SKM-1 treated with dmso at 0.1 percent for 144 hours (cell line): ENCODE measurements at regions not wholly inside any gene's neighbourhood (a gene's known extent, or its start where the extent isn't known, plus 50 kb on each side); places are given as distances from the start of the nearest gene placed in this dataset.

ENCODE experiments used
- DNase-seq: peaks from one replicate; lab custom pipeline; 2025; ENCODE audit not compliant: unreplicated experiment; lab: John Stamatoyannopoulos, UW

- no peak for DNase-seq
These were observed 220.8 kb downstream of the ZNF621 start for GRCh38 chr3:40745381-40746106.

DNA sequence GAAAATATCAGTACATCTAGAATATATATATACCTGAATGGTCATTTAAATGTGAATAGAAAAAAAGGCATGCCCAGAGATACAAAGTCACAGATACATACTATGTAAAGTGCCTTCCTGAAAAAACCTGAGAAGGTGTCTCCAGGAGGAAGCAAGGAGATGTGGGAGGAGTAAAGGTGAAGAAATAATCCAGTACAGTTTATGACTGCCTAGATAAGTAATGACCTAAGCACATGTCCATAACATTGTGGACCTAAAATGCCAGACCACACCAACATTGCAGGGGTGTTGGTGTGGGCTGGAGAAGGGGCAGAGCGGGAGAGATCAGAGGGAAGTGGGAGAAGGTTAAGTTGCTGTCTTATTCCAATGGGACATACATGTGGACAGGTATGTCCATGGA lies 226.9 kb downstream of the ZNF621 start:
- DNase-seq = no peak

DNA sequence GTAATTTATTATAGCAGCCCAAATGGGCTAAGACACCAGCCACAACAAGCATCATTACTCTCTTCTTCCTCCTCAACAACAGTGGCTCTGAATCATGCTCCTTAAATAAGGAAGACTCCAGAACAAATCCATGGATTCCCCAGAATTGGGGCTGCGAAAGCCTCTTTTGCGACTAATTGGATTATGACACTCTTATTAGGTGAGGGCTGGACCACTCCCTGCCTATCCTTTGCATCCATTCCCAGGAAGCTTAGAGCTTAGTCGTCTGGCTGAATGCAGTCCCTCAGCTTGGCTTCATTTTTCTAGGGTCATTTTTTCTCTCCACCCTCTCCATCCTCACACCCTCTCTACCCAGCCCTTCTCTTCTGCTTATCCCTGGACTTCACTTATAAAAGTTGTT lies 227.7 kb downstream of the ZNF621 start:
- DNase-seq = no peak

DNA sequence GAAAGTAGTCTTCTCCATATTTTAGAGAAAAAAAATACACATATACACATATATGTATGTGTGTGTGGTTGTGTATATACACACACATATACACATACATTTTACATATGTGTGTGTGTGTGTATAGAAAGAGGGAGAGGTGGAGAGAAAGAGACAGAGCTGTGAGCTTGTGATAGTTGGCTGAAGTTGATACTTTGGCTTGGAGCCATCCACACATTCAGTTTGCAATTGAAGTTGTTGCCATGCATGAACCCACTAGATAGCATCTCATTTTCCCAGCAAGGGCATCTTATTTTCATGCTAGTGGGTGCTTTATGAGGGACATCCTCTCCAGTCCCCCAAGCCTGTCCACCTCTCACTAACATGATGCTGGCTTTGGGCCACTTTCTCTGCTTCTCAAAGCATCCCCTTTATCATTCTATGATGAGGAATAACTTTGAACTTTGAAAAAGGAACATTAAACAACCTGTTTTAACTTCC lies 228.6 kb downstream of the ZNF621 start:
- DNase-seq = no peak

- no peak for DNase-seq
These were observed 229.2 kb downstream of the ZNF621 start for GRCh38 chr3:40753951-40754350.

- DNase-seq = no peak
These were observed 230.2 kb downstream of the ZNF621 start for GRCh38 chr3:40754994-40755393.

- no peak for DNase-seq
These were observed 231.7 kb downstream of the ZNF621 start for GRCh38 chr3:40756500-40756899.

DNA sequence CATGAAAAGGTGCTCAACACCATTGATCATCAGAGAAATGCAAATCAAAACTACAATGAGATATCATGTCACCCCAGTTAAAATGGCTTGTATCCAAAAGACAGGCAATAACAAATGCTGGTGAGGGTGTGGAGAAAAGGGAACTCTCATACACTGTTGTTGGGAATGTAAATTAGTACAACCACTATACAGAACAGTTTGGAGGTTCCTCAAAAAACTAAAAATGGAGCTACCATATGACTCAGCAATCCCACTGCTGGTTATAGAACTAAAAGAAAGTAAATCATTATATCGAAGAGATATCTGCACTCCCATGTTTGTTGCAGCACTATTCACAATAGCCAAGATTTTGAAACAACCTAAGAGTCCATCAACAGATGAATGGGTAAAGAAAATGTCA lies 238.0 kb downstream of the ZNF621 start:
- peak; percentile 15 for DNase-seq

GRCh38 chr3:40763807-40764206 lies 239.0 kb downstream of the ZNF621 start:
- no peak for DNase-seq

DNA sequence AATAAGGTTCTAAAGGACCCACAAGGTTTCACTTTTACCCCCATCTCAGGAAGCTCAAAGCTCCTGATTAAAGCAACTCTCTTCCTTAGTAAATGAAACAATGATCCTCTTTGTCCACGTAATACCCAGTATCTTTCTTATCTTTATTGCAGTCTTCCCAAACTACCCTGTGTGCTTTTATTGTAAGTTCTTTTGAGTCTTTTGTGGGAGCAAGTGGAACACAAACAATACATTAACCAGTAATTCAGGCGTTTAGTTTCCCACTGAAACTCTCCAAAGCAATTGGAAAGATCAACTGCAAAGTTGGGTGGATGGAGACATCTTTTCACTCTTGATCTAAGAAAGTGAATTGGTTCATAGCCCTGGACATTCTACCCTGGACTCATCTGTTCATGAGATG lies 240.0 kb downstream of the ZNF621 start:
- no peak for DNase-seq

DNA sequence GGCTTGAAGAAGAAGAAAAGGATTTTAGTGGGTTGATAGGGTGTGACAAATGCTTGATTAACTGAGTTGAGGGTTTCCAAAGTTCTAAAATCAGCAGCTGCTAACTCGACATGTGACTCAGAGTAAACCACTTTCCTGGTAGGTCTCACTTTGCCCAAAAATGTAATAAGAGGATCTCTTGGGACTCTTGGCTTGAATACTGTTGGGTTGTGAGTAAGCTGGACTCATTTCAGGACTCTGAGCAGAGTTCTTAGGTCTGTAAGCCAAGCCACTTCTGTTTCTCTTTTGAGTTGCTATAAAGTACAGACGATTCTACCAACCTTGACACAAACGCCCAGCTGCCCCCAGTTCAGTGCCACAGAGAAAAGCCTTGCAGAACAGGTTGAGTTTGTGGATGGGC lies 241.1 kb downstream of the ZNF621 start:
- DNase-seq = no peak

DNA sequence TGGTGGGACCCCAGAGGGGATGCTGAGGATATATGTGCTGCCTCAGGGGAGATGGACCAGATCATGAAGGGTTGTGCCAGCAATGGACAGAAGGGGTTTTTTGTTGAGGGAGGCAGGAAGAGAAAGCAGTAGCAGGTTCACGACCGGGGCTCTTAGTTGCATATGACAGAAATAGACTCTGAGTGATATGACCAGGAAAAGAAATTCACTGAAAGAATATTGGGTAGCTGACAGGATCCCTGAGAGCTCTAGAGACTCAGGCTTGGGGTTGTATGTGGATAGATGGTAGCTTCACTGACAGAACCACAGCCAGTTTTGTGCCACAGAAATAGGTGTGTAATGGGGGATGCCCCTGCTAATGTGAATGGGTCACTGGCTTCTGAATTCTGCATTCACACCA lies 241.6 kb downstream of the ZNF621 start:
- no peak for DNase-seq

GRCh38 chr3:40768046-40768445 lies 243.3 kb downstream of the ZNF621 start:
- no peak for DNase-seq

GRCh38 chr3:40768536-40768935 lies 243.8 kb downstream of the ZNF621 start:
- no peak for DNase-seq

DNA sequence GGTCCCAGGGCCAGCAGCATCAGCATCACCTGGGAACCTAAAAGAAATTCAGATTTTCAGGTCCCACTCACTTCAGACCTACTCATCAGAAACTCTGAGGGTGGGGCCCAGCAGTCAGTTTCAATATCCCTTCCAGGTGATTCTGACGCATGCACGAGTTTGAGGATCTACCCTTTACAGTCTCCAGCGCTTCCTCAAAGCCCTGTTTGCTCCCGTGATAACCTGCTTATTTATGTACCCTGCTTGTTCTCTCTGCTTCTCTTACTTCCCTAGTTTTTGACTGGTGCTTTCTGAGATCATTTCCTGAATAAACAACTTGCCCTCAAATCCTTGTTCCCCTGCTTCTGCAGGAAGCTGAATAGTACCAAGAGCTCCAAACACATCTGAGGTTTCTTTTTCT lies 245.3 kb downstream of the ZNF621 start:
- DNase-seq = no peak

DNA sequence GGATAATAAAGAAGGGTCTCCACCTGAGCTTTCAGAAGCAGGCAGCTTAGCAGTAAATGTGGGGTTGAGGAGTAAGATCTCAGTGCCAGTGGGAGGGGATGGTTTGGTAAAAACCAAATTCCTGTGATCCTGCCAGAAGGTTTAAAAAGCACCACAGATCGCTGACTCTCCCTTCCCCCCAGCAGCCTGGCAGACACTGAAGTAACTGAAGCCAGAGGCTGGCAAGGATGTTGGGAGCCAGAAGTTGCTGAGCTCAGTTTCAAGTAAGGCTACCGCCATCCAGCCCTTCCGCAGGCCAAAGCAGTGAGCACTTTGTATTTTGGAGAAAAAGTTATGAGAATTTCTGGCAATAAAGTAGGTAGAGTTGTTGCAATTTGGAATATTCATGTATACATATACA lies 246.4 kb downstream of the ZNF621 start:
- DNase-seq = no peak

DNA sequence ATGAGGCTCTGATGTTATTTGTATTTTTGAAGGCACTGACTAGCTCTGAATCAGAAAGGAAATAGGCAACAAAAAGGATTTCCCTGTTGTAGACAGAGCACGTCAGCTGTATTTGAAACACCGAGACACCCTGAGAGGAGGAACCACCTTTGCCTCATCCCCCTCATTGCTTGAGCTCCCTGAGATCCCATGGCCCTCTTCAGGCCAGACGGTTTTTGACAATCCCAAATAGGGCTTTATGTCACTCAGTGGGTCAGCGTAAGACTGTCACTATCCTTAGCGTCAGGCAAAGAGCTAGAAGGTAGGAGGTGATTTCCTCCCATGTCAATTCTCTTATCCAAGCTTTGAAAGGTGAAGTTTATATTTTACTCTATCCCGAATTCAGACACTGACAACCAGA lies 254.3 kb downstream of the ZNF621 start:
- DNase-seq = no peak

GRCh38 chr3:40780291-40780924 lies 255.6 kb downstream of the ZNF621 start:
- no peak for DNase-seq

DNA sequence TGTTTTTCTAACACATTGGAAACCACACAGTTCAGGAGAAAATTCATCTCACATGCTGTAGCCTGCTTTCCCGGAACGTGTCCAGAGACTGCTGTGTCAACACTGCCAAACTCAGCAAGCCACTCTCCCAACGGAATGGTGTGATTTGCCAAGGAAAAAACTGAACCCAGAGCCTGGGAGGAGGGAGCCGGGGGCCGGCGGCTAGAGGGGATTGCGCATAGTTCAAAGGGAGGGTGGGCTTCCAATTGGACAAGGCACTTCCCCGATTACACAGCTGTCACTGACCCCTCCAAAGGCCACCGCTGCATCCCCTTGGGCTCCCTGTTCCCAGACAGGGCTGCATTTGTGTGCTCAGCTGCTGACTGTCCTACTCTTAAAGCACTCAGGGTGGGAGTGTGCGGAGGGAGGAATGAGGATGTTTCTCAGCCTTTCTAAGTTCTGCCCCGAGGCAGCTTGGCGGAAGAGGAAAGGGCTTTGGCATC lies 256.2 kb downstream of the ZNF621 start:
- no peak for DNase-seq

DNA sequence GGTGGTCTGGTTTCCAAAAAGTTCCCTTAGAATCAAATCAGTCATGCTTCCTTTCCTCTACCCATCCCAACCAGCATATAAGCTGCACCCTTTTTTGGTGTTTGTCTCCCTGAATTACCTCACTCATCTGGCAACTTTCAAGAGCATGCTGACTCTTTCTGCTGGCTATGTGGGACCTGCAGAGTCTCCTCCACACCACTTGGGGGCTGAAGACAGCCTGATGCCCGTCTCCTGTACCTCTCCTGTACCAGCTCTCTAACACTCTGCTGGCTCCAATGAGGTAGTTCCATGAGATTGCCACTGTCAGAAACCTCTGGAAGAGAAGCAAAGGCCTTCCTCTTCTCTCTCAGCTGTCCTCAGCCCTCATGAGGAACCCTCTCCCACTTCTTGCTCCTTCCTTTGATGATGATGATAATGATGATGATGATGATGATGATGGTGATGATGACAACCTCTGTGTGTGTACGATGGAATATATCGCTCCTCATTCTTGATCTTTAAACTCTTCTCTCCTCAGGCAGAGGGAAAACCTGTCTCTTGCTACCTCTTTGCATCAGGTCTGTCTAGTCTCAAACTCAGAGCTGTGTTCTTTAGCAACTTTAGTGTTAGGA lies 257.5 kb downstream of the ZNF621 start:
- no peak for DNase-seq

- DNase-seq = no peak
These were observed 266.0 kb downstream of the ZNF621 start for GRCh38 chr3:40790746-40791145.

GRCh38 chr3:40793730-40794129 lies 269.0 kb downstream of the ZNF621 start:
- no peak for DNase-seq
